HCT116 (cell line): ENCODE measurements at regions not wholly inside any gene's neighbourhood (a gene's known extent, or its start where the extent isn't known, plus 50 kb on each side); places are given as distances from the start of the nearest gene placed in this dataset.

Experiments used
- ATAC-seq: fragments of 200-7000 bp; cut with Tn5 transposase; 2 replicates; pipeline ENCODE4 v1.9.1; 2020; ENCODE audit warnings: mild to moderate bottlenecking, moderate library complexity
- BruUV-seq: library from RNA; stranded (reverse); fragments of 400-500 nt; replicated peaks from 2 replicates; lab custom pipeline; 2021; lab: Mats Ljungman, UMichigan
- CTCF ChIA-PET: fragments of 300-600 bp; sonication (Branson Sonifier 250); formaldehyde crosslinking; loops from one replicate; lab custom pipeline; 2021; ENCODE audit warnings: antibody characterized with exemption; lab: Charles Lee
- POLR2A ChIA-PET: fragments of 300-600, 350-600 bp; sonication (Branson Sonifier 250); formaldehyde crosslinking; loops from one replicate; lab custom pipeline; 2021; ENCODE audit warnings: antibody characterized with exemption; lab: Charles Lee
- RAD21 ChIA-PET, 2 experiments: fragments of 300-600 bp; sonication (Branson Sonifier 250); formaldehyde crosslinking; loops; one replicate each; lab custom pipeline; 2023; ENCODE audit warnings: low total read pairs in 2 of 2; ENCODE audit not compliant: uncharacterized antibody in 2 of 2, unreplicated experiment in 2 of 2, low non-redundant PET in 1 of 2; lab: Charles Lee
- DNase-seq: peaks from one replicate; pipeline ENCODE4 v3.0.0-alpha.2; 2010; ENCODE audit warnings: low read depth, low spot score
- H2AFZ ChIP-seq: fragments of 200-600 bp; shearing (Covaris generic), sonication (generic); 2 replicates; pipeline ENCODE4 v1.6.1; 2017; ENCODE audit warnings: low read depth, mixed run types, mixed read lengths, antibody characterized with exemption, low read length; ENCODE audit not compliant: poor library complexity, severe bottlenecking
- H3K27ac ChIP-seq: 2 replicates; pipeline ENCODE4 v1.5.1; 2012; ENCODE audit warnings: low read depth, low read length
- H3K27me3 ChIP-seq: fragments of 200-600 bp; sonication (generic); 2 replicates; pipeline ENCODE4 v1.6.1; 2016; ENCODE audit warnings: mixed run types, low read length, mixed read lengths; ENCODE audit not compliant: insufficient read depth
- H3K36me3 ChIP-seq, 2 experiments: fragments of 200-500 bp in 1 of 2; fragments of 200-600 bp in 1 of 2; sonication (Bioruptor generic) in 1 of 2; sonication (generic) in 1 of 2; 2 replicates each; pipeline versions ENCODE4 v1.5.1 to v1.6.1; 2014 to 2016; ENCODE audit warnings: low read length in 2 of 2, inconsistent platforms in 1 of 2, mixed read lengths in 1 of 2, mixed run types in 1 of 2; ENCODE audit not compliant: insufficient read depth in 2 of 2, control insufficient read depth in 1 of 2
- H3K4me1 ChIP-seq, 2 experiments: fragments of 200-600 bp in 1 of 2; sonication (generic) in 1 of 2; 2 replicates each; pipeline versions ENCODE4 v1.5.1 to v1.6.1; 2012 to 2017; ENCODE audit warnings: low read length in 2 of 2, inconsistent platforms in 1 of 2, mild to moderate bottlenecking in 1 of 2, mixed read lengths in 1 of 2, mixed run types in 1 of 2, moderate library complexity in 1 of 2; ENCODE audit not compliant: insufficient read depth in 2 of 2, control insufficient read depth in 1 of 2
- H3K4me2 ChIP-seq: fragments of 200-600 bp; sonication (generic); 2 replicates; pipeline ENCODE4 v1.6.1; 2017; ENCODE audit warnings: mixed run types, low read length, mixed read lengths
- H3K4me3 ChIP-seq, 2 experiments: fragments of 200-600 bp in 1 of 2; sonication (generic) in 1 of 2; replicated peaks in 1 of 2; 2 replicates each; pipeline ENCODE4 v1.5.1; 2011 to 2016; ENCODE audit warnings: low read length in 2 of 2, control low read depth in 1 of 2, low read depth in 1 of 2, mild to moderate bottlenecking in 1 of 2, mixed read lengths in 1 of 2, mixed run types in 1 of 2
- H3K79me2 ChIP-seq: fragments of 200-600 bp; sonication (generic); 2 replicates; pipeline ENCODE4 v1.6.1; 2017; ENCODE audit warnings: mild to moderate bottlenecking, mixed run types, low read length, moderate library complexity, mixed read lengths; ENCODE audit not compliant: insufficient read depth
- H3K9ac ChIP-seq: fragments of 200-600 bp; sonication (generic); 2 replicates; pipeline ENCODE4 v1.6.1; 2016; ENCODE audit warnings: low read length, mixed read lengths
- H3K9me2 ChIP-seq: fragments of 200-600 bp; sonication (generic), shearing (Covaris generic); 2 replicates; pipeline ENCODE4 v1.6.1; 2017; ENCODE audit warnings: mixed run types, mild to moderate bottlenecking, moderate library complexity; ENCODE audit not compliant: insufficient read depth
- H3K9me3 ChIP-seq, 2 experiments: fragments of 200-500 bp in 1 of 2; fragments of 200-600 bp in 1 of 2; sonication (Bioruptor generic) in 1 of 2; sonication (generic) in 1 of 2; 2 replicates each; pipeline ENCODE4 v1.6.1; 2014 to 2017; ENCODE audit warnings: low read length in 2 of 2, mixed read lengths in 2 of 2, inconsistent platforms in 1 of 2, low read depth in 1 of 2, mild to moderate bottlenecking in 1 of 2, mixed run types in 1 of 2, moderate library complexity in 1 of 2; ENCODE audit not compliant: control insufficient read depth in 1 of 2, insufficient read depth in 1 of 2
- H4K20me1 ChIP-seq: fragments of 200-600 bp; sonication (generic), shearing (Covaris generic); 2 replicates; pipeline ENCODE4 v1.6.1; 2017; ENCODE audit warnings: mixed run types, mild to moderate bottlenecking, moderate library complexity; ENCODE audit not compliant: insufficient read depth
- ATF3 ChIP-seq: IDR thresholded peaks from 2 replicates; pipeline ENCODE4 v1.6.1; 2012
- CBX3 ChIP-seq: IDR thresholded peaks from 2 replicates; pipeline ENCODE4 v1.6.1; 2012; ENCODE audit warnings: low read depth
- CEBPB ChIP-seq: IDR thresholded peaks from 2 replicates; pipeline ENCODE4 v1.6.1; 2012; ENCODE audit warnings: low read depth
- CTCF ChIP-seq, 3 experiments: fragments of 200-600 bp in 1 of 3; sonication (generic) in 1 of 3; IDR thresholded peaks in 2 of 3; conservative IDR thresholded peaks in 1 of 3; 2 replicates each; pipeline ENCODE4 v1.5.1; 2012 to 2017; ENCODE audit warnings: low read depth in 2 of 3, low read length in 2 of 3, antibody characterized with exemption in 1 of 3, borderline replicate concordance in 1 of 3, control low read depth in 1 of 3, mild to moderate bottlenecking in 1 of 3, mixed read lengths in 1 of 3, mixed run types in 1 of 3, moderate library complexity in 1 of 3; ENCODE audit not compliant: insufficient read depth in 1 of 3
- ELF1 ChIP-seq: IDR thresholded peaks from 2 replicates; pipeline ENCODE4 v1.6.1; 2012; ENCODE audit warnings: low read depth, borderline replicate concordance
- EZH2 ChIP-seq: fragments of 200-600 bp; sonication (generic); IDR thresholded peaks from 2 replicates; pipeline ENCODE4 v1.6.1; 2017; ENCODE audit warnings: antibody characterized with exemption, mixed run types
- EZH2phosphoT487 ChIP-seq: fragments of 200-600 bp; IDR thresholded peaks from 2 replicates; pipeline ENCODE4 v1.6.1; 2018; ENCODE audit warnings: antibody characterized with exemption, borderline replicate concordance
- FOSL1 ChIP-seq: IDR thresholded peaks from 2 replicates; pipeline ENCODE4 v1.6.1; 2012; ENCODE audit warnings: low read depth
- JUND ChIP-seq: IDR thresholded peaks from 2 replicates; pipeline ENCODE4 v1.6.1; 2012
- MAX ChIP-seq: IDR thresholded peaks from 2 replicates; pipeline ENCODE4 v1.6.1; 2012
- POLR2A ChIP-seq: IDR thresholded peaks from 2 replicates; pipeline ENCODE4 v1.7.0; 2011; ENCODE audit warnings: borderline replicate concordance; ENCODE audit not compliant: insufficient read depth, insufficient read length; ENCODE audit errors: extremely low read depth
- POLR2AphosphoS5 ChIP-seq: IDR thresholded peaks from 2 replicates; pipeline ENCODE4 v1.6.1; 2011; ENCODE audit warnings: mild to moderate bottlenecking, low read depth, low read length, moderate library complexity
- REST ChIP-seq: IDR thresholded peaks from 2 replicates; pipeline ENCODE4 v1.6.1; 2012; ENCODE audit warnings: low read depth
- SIN3A ChIP-seq: IDR thresholded peaks from 2 replicates; pipeline ENCODE4 v1.6.1; 2012; ENCODE audit warnings: low read depth
- SP1 ChIP-seq: IDR thresholded peaks from 2 replicates; pipeline ENCODE4 v1.6.1; 2012; ENCODE audit warnings: low read depth
- SRF ChIP-seq: IDR thresholded peaks from 2 replicates; pipeline ENCODE4 v1.6.1; 2012; ENCODE audit warnings: low read depth
- TCF7L2 ChIP-seq: IDR thresholded peaks from 2 replicates; pipeline ENCODE4 v1.7.0; 2011; ENCODE audit warnings: borderline replicate concordance, inconsistent platforms; ENCODE audit not compliant: insufficient read depth, insufficient read length; ENCODE audit errors: extremely low read depth
- YY1 ChIP-seq: IDR thresholded peaks from 2 replicates; pipeline ENCODE4 v1.6.1; 2011; ENCODE audit warnings: low read length, low read depth, moderate library complexity, mild to moderate bottlenecking; ENCODE audit not compliant: insufficient replicate concordance; ENCODE audit errors: extremely low read depth
- ZFX ChIP-seq: fragments of 450-650 bp; IDR thresholded peaks from 2 replicates; pipeline ENCODE4 v1.6.1; 2017
- ZNF274 ChIP-seq: fragments of 200-500 bp; sonication (Bioruptor generic); IDR thresholded peaks from 2 replicates; pipeline ENCODE4 v1.6.1; 2014; ENCODE audit warnings: mild to moderate bottlenecking, low read depth, low read length, inconsistent platforms
- intact Hi-C: fragments of 100-400 bp; cut with micrococcal nuclease; formaldehyde crosslinking; loops from 2 replicates; pipeline ENCODE4 v1.10.0; 2022

DNA sequence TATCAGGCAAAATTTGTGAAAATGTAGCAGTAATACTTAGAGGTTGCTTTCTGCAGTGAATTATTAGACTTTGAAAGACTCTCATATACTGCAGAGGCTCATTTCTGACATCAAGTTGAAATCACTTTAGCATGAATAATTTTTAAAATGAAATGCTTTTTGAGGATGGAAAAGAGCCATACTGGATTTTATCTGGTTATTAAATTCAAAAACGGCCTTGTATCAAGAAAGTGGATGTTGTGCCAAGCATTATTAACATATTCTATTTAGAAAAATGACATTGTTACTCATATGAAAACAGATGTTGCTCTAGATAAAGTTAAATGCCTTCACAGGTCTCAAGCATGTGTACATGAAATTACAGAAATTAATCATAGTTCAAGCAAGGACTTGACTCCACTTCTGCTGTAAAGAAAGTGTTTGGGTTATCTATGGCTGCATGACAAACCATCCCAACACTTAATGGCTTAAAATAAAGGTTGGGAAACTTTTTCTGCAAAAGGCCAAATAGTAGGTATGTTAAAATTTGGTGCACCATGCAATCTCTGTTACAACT is 64.5 kb upstream of the ZNF280D start:
- Histone ChIP-seq H3K27ac (no peak overlapping the region), H3K4me2 (no peak overlapping the region), H3K27me3 (no peaks in the 10 kb centered on the region), H3K9ac (no peak overlapping the region), H3K79me2 (no peaks in the 10 kb centered on the region), H3K4me3 (no peak overlapping the region), H4K20me1 (no peaks in the 10 kb centered on the region), H3K4me1 (no peaks in the 10 kb centered on the region), H3K9me3 (no peaks in the 10 kb centered on the region), H3K36me3 (no peaks in the 10 kb centered on the region), H2AFZ (no peak overlapping the region), H3K9me2 (no peaks in the 10 kb centered on the region)
- CTCF ChIA-PET: no interaction called here
- ATAC-seq (no peak), DNase-seq (no peak)
- RAD21 ChIA-PET: no interaction called here
- POLR2A ChIA-PET: no interaction called here
- no peak for TF ChIP-seq TCF7L2
- TF ChIP-seq SIN3A: no peak
- no peak for TF ChIP-seq MAX
- no peak for TF ChIP-seq ZFX
- TF ChIP-seq ELF1: no peak
- TF ChIP-seq YY1: no peak
- TF ChIP-seq EZH2phosphoT487: no peak
- TF ChIP-seq FOSL1: no peak
- TF ChIP-seq EZH2: no peak
- no peak for TF ChIP-seq CEBPB
- no peak for TF ChIP-seq ZNF274
- no peak for TF ChIP-seq CBX3
- no peak for TF ChIP-seq CTCF (IDR thresholded peaks at IDR 0.05 in 2 of 3, conservative IDR thresholded peaks at IDR 0.05 in 1 of 3; ENCODE audit: borderline replicate concordance in 1 of 3, insufficient read depth in 1 of 3, low read depth in 2 of 3, low read length in 2 of 3)
- TF ChIP-seq SP1: no peak
- no peak for TF ChIP-seq SRF
- no peak for TF ChIP-seq POLR2A
- TF ChIP-seq JUND: no peak
- no peak for TF ChIP-seq ATF3
- TF ChIP-seq REST: no peak
- TF ChIP-seq POLR2AphosphoS5: no peak
- intact Hi-C loops: no loop called here
- BruUV-seq: no TSS peak
